Activated T-cell treated with anti-CD3 and anti-CD28 coated beads, Interleukin-2, amount 50 U/mL, for 72 hours (primary cell): ENCODE measurements at regions not wholly inside any gene's neighbourhood (a gene's known extent, or its start where the extent isn't known, plus 50 kb on each side); places are given as distances from the start of the nearest gene placed in this dataset.

ENCODE experiments used
- ATAC-seq, 2 donors: fragments of 150-1000 bp; cut with Tn5 transposase; replicated peaks in 1 of 2; 2 replicates each; pipeline ENCODE4 v1.10.0; 2021; ENCODE audit warnings: moderate library complexity in 2 of 2, mild to moderate bottlenecking in 1 of 2
- DNase-seq, 2 donors: peaks; one replicate each; pipeline ENCODE4 v3.0.0; 2021 to 2022; ENCODE audit warnings: mixed read lengths in 1 of 2
- H3K27ac Mint-ChIP-seq: one replicate; pipeline ENCODE4 v1.8.0; 2022; ENCODE audit warnings: mild to moderate bottlenecking, moderate library complexity, mixed read lengths
- H3K27me3 Mint-ChIP-seq: one replicate; pipeline ENCODE4 v1.8.0; 2022; ENCODE audit warnings: low read depth, mixed read lengths
- H3K36me3 Mint-ChIP-seq, 2 donors: one replicate each; pipeline ENCODE4 v1.8.0; 2022; ENCODE audit warnings: mixed read lengths in 2 of 2, mild to moderate bottlenecking in 1 of 2; ENCODE audit not compliant: insufficient read depth in 2 of 2
- H3K4me1 Mint-ChIP-seq: one replicate; pipeline ENCODE4 v1.8.0; 2022; ENCODE audit warnings: low read depth, mixed read lengths
- H3K4me3 Mint-ChIP-seq, 2 donors: one replicate each; pipeline ENCODE4 v1.8.0; 2022; ENCODE audit warnings: mild to moderate bottlenecking in 2 of 2, mixed read lengths in 2 of 2, moderate library complexity in 2 of 2
- H3K9me3 Mint-ChIP-seq, 2 donors: one replicate each; pipeline ENCODE4 v1.8.0; 2022; ENCODE audit warnings: mixed read lengths in 2 of 2

DNA sequence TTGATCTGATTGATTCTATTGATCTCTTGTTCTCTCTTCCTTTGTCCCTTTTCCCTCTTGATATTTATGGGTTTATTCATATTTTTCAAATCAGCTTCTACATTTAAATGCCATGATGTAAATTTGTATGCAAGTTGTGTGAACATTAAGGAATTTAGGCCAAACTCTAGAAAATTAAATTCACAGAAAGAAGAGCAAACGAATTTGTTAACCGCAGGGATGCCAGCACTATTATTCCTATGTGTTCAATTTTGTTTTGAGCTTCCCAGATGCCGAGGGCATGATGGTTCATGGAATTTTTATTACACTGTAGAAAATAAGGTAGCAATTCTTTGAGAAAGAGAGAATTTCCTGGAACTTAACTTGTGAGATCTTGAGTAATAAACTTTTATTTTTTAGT lies 220.9 kb downstream of the BUB3 start:
- Mint-ChIP-seq H3K4me1 (no peaks in the 10 kb centered on the region), H3K27ac (no peak overlapping the region), H3K9me3 (peaks cover 0 to 3% of the 10 kb centered on the region in 2 donors), H3K27me3 (no peaks in the 10 kb centered on the region), H3K4me3 (no peak overlapping the region), H3K36me3 (no peaks in the 10 kb centered on the region)
- ATAC-seq: no peak
- no peak for DNase-seq

DNA sequence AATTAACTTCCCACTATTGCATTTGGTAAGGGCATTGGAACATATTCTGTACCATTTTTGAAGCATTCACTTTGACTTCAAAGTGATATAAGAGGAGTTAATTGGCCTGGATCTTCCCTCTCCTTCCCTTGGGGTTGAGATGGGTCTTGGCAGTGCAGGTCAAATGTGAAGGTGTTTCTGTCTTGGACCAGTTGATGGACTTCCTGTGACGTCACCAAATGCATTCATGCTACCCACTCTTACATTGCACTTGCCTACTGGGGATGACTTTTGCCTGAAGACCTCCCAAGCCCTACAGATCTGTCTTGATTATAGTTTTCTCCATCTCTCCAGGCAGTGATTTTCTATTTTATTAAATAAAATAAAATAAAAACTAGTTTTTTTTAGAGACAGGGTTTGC lies 221.5 kb downstream of the BUB3 start:
- Mint-ChIP-seq H3K4me3 (no peak overlapping the region), H3K4me1 (no peaks in the 10 kb centered on the region), H3K9me3 (peaks cover 0 to 3% of the 10 kb centered on the region in 2 donors), H3K27me3 (no peaks in the 10 kb centered on the region), H3K27ac (no peak overlapping the region), H3K36me3 (no peaks in the 10 kb centered on the region)
- DNase-seq (no peak), ATAC-seq (no peak)

DNA sequence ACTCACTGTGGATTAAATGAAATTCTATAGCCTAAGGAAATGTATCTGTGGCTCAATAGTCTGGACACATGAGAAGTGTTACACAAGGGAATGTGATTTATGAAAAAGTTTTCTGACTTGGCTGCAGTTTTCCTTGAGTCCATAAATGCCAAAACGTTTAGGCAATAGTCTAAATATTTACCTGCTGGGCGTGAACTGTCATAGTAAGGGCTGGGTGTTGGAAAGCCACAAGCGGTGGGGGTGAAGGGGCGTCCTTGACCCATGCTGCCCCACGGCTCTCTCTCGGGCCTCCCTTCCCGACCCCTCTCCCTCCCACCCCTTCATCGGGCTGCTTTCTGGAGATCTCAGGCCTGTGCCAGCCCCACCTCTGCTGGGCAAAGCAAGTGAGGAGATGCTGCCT lies 223.7 kb downstream of the BUB3 start:
- DNase-seq: no peak
- no peak overlapping the region for H3K27ac Mint-ChIP-seq
- H3K36me3 Mint-ChIP-seq: no peaks in the 10 kb centered on the region
- no peaks in the 10 kb centered on the region for H3K9me3 Mint-ChIP-seq
- no peak for ATAC-seq
- H3K27me3 Mint-ChIP-seq: peaks cover 9% of the 10 kb centered on the region
- H3K4me1 Mint-ChIP-seq: no peaks in the 10 kb centered on the region
- H3K4me3 Mint-ChIP-seq: no peak overlapping the region

DNA sequence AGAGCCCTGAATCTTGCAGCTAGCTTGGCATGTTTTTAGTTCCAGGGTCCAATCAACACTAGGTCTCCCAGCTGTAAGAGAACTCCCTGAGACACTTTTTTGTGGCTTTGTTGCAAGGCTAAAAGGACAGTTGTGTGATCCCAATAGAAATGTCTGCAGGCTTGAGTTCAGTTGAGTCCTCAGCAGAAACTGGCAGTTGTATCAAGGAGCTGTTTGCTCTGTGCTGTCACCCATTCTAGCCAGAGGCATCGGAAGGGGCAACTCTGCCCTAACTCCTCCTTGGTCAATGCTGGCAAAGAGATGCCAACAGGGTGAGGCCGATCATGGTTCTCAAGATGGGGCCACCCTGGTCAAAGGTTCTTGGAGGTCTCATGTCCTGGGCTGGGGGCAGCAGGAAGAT lies 224.1 kb downstream of the BUB3 start:
- H3K9me3 Mint-ChIP-seq: no peaks in the 10 kb centered on the region
- no peak overlapping the region for H3K27ac Mint-ChIP-seq
- peaks cover 13% of the 10 kb centered on the region for H3K27me3 Mint-ChIP-seq
- H3K36me3 Mint-ChIP-seq: no peaks in the 10 kb centered on the region
- ATAC-seq: no peak
- no peak overlapping the region for H3K4me3 Mint-ChIP-seq
- no peak for DNase-seq
- no peaks in the 10 kb centered on the region for H3K4me1 Mint-ChIP-seq

DNA sequence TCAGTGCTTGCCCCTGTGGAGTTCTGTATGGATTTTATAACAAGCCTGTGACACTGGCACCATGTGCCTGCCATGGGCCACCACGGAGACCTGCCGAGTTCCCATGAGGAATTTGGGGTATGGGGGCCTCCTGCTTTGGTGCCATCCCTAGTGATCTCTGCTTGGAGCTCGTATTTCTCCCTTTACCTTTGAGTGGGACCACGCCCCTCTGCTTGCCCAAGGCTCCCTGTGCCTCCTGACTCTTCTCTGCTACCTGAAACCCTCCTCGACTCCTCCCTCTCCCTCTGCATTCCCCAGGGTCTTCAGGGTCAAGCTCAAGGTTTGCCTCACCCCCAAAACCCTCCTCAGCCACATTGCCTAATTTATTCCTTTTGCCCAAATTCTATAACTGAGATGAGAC lies 225.0 kb downstream of the BUB3 start:
- DNase-seq (no peak), ATAC-seq (no peak)
- no peak overlapping the region for H3K4me3 Mint-ChIP-seq
- no peaks in the 10 kb centered on the region for H3K9me3 Mint-ChIP-seq
- no peak overlapping the region for H3K27ac Mint-ChIP-seq
- H3K36me3 Mint-ChIP-seq: peaks cover 0 to 1% of the 10 kb centered on the region in 2 donors
- no peaks in the 10 kb centered on the region for H3K4me1 Mint-ChIP-seq
- peaks cover 20% of the 10 kb centered on the region for H3K27me3 Mint-ChIP-seq

DNA sequence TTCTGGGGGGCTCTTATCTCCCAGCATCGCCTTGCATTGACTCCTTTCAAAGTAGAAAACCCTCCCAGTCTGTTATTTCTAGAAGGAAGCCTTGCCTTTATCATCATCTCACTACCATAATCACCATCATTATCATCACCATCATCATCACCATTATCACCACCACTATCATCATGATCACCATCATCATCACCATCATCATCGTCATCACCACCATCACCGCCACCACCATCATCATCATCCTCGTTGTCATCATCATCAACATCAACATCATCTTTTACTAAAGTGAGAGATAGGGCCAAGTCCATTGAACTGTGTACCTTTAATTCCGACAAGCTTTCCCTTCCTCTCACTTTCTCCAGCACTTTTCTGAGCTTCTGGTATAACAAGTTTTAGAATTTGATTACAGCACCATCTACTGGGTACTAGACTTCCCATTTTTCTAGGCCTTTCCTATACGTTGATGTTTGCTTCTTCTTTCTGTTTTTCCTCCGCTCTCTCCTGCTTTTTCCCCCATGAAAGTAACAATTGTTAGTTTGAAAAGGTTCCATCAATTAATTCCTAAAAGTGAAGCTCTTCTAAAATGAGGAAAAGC lies 226.4 kb downstream of the BUB3 start:
- Mint-ChIP-seq H3K36me3 (peaks cover 0 to 3% of the 10 kb centered on the region in 2 donors), H3K27me3 (peaks cover 22% of the 10 kb centered on the region), H3K9me3 (peaks cover 0 to 1% of the 10 kb centered on the region in 2 donors), H3K4me3 (no peak overlapping the region), H3K4me1 (no peaks in the 10 kb centered on the region), H3K27ac (no peak overlapping the region)
- no peak for ATAC-seq
- DNase-seq: no peak

DNA sequence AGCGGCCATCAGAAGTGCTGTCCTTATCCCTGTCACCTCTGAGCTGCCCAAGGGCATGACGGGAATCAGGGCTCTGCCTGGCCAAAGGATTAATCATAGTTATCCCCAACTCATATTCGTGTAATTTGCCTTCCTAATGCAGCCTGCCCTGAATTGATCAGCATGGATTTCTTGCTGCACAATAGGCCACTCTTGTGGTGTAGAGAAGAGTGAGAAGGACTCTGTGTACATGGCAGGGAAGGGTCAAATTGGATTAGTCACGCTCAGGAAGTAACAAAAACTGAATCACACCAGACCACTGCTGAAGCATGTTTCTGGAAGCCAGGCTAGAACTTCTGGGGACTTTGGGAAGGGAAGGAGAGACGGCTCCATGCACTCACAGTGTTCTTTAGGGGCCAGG lies 227.0 kb downstream of the BUB3 start:
- Mint-ChIP-seq H3K27ac (no peak overlapping the region), H3K27me3 (peaks cover 22% of the 10 kb centered on the region), H3K9me3 (peaks cover 2 to 4% of the 10 kb centered on the region in 2 donors), H3K36me3 (peaks cover 2 to 6% of the 10 kb centered on the region in 2 donors), H3K4me3 (no peak overlapping the region), H3K4me1 (no peaks in the 10 kb centered on the region)
- no peak for DNase-seq
- ATAC-seq: no peak

DNA sequence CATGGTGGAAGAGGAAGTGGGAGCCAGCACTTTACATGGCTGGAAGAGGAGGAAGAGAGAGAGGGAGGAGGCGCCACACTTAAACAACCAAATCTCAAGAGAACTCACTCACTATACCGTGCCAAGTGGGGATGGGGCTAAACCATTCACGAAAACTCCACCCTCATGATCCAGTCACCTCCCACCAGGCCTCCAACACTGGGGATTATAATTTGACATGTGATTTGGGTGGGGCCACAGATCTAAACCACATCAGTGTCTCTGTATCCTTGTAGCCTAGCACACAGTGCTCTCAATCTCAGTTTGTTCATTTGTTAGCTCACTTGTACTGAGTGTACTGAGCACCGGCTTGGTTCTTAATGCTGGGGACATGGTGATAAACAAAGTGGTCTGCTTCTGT lies 228.3 kb downstream of the BUB3 start:
- DNase-seq: no peak
- H3K4me1 Mint-ChIP-seq: no peaks in the 10 kb centered on the region

DNA sequence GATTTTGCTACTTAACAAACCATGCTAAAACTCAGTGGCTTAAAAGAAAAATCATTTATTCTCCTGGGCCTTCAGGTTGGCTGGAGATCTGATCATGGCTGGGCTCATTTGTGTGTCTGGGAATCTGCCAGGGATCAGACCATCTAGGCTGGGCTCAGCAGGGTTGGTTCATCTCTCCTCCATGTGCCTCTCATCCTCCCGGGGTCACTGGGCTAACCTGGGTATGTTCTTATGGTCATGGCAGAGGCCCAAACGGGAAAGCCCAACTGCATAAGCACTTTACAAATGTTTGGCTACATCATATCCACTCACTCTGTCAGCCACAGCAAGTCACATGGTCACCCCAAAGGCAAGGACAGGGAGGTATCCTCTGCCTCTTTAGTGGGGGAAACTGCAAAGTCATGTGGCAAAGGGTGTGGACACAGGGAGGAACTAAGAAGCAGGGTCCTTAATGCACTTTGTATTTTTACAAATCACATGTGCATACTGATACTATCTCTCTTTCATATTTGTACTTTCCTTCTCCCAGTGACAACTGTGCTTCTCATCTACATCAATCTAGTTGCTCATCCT lies 231.4 kb downstream of the BUB3 start:
- Mint-ChIP-seq H3K27me3 (peaks cover 22% of the 10 kb centered on the region), H3K4me1 (no peaks in the 10 kb centered on the region), H3K27ac (no peak overlapping the region), H3K4me3 (no peak overlapping the region), H3K9me3 (peaks cover 5 to 10% of the 10 kb centered on the region in 2 donors), H3K36me3 (peaks cover 5 to 17% of the 10 kb centered on the region in 2 donors)
- DNase-seq: no peak
- ATAC-seq: no peak

More for the DNA sequence above, 228.3 kb downstream of the BUB3 start:
- H3K9me3 Mint-ChIP-seq: peaks cover 5 to 8% of the 10 kb centered on the region in 2 donors
- no peak overlapping the region for H3K27ac Mint-ChIP-seq
- H3K4me3 Mint-ChIP-seq: no peak overlapping the region
- peaks cover 22% of the 10 kb centered on the region for H3K27me3 Mint-ChIP-seq
- ATAC-seq: no peak
- peaks cover 5 to 10% of the 10 kb centered on the region in 2 donors for H3K36me3 Mint-ChIP-seq

DNA sequence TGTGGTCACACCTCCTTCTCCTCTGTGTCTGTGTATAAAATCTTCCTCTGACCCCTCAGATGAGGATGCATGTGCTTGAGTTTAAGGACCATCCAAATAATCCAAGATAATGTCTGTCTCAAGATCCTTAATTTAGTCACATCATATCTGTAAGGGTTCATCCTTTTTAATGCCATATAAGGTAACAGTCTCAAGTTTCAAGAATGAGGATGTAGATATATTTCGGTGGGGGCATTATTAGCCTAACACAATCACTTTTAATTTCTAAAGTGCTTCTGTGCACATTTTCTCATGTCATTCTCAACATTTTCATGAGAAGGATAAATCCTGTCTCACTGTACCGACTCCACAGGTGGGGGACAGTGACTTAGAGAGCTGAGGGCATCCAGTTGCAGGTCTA lies 235.3 kb downstream of the BUB3 start:
- Mint-ChIP-seq H3K4me3 (no peak overlapping the region), H3K27me3 (no peaks in the 10 kb centered on the region), H3K27ac (no peak overlapping the region), H3K36me3 (peaks cover 5 to 14% of the 10 kb centered on the region in 2 donors), H3K4me1 (no peaks in the 10 kb centered on the region), H3K9me3 (peaks cover 5 to 10% of the 10 kb centered on the region in 2 donors)
- no peak for DNase-seq
- no peak for ATAC-seq

DNA sequence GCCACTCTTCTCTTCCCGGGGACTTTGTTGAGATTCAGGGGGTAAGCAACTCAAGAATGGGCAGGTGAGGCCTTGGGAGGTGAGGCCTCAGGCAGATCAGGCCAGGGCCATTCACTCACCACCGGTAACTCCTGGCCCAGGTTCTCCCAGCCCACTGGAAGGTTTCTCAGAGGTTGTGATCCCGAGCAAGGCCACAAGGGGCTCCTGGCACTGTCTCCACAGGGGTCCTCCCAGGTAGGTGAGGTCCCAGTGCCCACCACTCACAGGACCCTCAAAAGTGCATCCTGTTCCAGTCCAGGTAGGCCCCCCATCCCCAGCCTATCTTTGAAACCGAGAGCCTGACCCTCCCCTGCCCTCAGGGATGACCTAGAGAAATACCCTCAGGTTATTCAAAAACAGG lies 236.1 kb downstream of the BUB3 start:
- Mint-ChIP-seq H3K27me3 (no peaks in the 10 kb centered on the region), H3K4me3 (no peak overlapping the region), H3K9me3 (peaks cover 6 to 10% of the 10 kb centered on the region in 2 donors), H3K4me1 (no peaks in the 10 kb centered on the region), H3K27ac (no peak overlapping the region), H3K36me3 (peaks cover 5 to 17% of the 10 kb centered on the region in 2 donors)
- ATAC-seq: no peak
- DNase-seq: no peak

DNA sequence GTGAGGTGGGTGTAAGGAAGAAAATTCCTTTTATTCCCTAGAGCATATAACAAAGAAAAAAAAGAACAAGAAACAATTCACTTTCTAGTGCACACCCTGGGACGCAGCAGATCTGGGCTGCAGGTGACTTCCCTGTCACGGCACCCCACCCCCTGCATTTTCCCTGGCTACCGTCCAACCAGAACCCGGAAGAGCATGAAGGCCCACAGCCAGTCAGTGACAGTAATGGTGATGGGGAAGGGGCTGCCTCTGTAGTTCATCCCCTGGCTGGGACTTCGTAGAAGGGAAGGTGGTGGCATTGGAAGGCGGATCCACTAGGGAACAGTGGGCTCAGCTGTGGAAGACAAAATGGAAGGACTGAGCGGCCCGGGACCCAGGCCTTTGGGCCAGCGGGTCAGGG lies 236.7 kb downstream of the BUB3 start:
- H3K4me3 Mint-ChIP-seq: no peak overlapping the region
- ATAC-seq: no peak
- H3K36me3 Mint-ChIP-seq: peaks cover 4 to 19% of the 10 kb centered on the region in 2 donors
- H3K4me1 Mint-ChIP-seq: no peaks in the 10 kb centered on the region
- peaks cover 6 to 7% of the 10 kb centered on the region in 2 donors for H3K9me3 Mint-ChIP-seq
- H3K27ac Mint-ChIP-seq: no peak overlapping the region
- no peak for DNase-seq
- no peaks in the 10 kb centered on the region for H3K27me3 Mint-ChIP-seq

DNA sequence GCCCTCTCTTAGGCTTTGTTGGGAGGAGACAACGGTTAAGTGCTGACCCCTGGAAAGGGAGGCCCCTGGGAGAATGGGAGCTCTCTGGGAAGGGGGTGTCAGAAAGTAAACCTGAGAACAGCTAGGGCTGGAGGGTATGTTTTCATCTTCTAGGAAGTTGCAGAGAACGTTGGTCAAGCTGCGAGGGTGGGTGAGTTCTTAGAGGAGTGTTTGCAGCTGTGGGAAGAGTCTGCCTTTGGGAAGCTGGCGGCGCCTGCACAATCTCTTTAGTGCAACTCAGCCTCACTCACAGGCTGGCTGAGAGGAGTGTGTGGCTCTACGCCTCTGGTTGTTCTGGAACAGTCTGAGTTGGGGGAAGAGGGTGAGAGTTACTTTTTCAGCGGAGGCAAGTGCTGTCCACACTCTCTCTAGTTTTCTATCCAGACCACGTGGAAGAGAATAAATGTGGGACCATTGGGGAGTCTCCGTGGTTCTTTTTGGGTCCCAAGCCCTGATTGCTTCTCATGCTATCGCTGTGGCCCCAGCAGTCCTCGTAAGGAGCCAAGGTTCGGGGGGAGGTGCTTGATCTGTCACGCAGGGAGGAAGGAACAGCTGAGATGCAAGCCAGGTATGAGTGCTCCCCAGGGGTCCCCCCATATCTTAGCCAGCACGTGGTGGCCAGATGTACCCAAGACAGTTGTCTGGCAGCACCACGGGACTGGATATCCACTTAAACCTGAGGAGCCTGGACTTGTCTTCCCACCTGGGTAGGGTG lies 237.2 kb downstream of the BUB3 start:
- Mint-ChIP-seq H3K4me3 (no peak overlapping the region), H3K9me3 (peaks cover 4 to 6% of the 10 kb centered on the region in 2 donors)

More for the DNA sequence above, 237.2 kb downstream of the BUB3 start:
- Mint-ChIP-seq H3K27me3 (no peaks in the 10 kb centered on the region), H3K27ac (no peak overlapping the region), H3K36me3 (peaks cover 3 to 17% of the 10 kb centered on the region in 2 donors), H3K4me1 (no peaks in the 10 kb centered on the region)
- DNase-seq (no peak), ATAC-seq (no peak)
